Gastrocnemius medialis (tissue), 4 donors: ENCODE measurements at regions not wholly inside any gene's neighbourhood (a gene's known extent, or its start where the extent isn't known, plus 50 kb on each side); places are given as distances from the start of the nearest gene placed in this dataset.
A peak's percentile ranks its signal among the peaks of the same experiment; 100 is the strongest.
"Not testable (repeated sequence)": the region's sequence is repeated elsewhere in the genome, so short reads cannot be mapped to it uniquely, and the experiment has no call there.

Source experiments
- ATAC-seq, 2 donors: fragments of 150-250 bp; one replicate each; pipeline ENCODE4 v1.9.1; 2016
- DNase-seq, 2 donors: peaks; one replicate each; pipeline ENCODE4 v3.0.0-alpha.2; 2019
- H3K27ac ChIP-seq, 4 donors: fragments of 200-600 bp; sonication (generic); 1 replicate in 1 of 4; 2 replicates in 3 of 4; pipeline ENCODE4 v1.5.1; 2016 to 2018; ENCODE audit warnings: mild to moderate bottlenecking in 2 of 4, moderate library complexity in 1 of 4
- H3K27me3 ChIP-seq, 3 donors: fragments of 200-600 bp; sonication (generic) in 2 of 3; 1 replicate in 1 of 3; 2 replicates in 2 of 3; pipeline versions ENCODE4 v1.5.1 to v1.6.0; 2016 to 2019; ENCODE audit warnings: mild to moderate bottlenecking in 1 of 3, moderate library complexity in 1 of 3
- H3K36me3 ChIP-seq, 2 donors: fragments of 200-600 bp; sonication (generic) in 1 of 2; one replicate each; pipeline ENCODE4 v1.5.1; 2017 to 2018
- H3K4me1 ChIP-seq, 2 donors: fragments of 200-600 bp; sonication (generic) in 1 of 2; one replicate each; pipeline ENCODE4 v1.5.1; 2016 to 2017; ENCODE audit warnings: mild to moderate bottlenecking in 2 of 2
- H3K4me3 ChIP-seq, 4 donors: fragments of 200-600 bp; sonication (generic) in 3 of 4; 1 replicate in 1 of 4; 2 replicates in 3 of 4; pipeline ENCODE4 v1.5.1; 2016 to 2019; ENCODE audit warnings: mild to moderate bottlenecking in 2 of 4
- H3K9me3 ChIP-seq, 3 donors: fragments of 200-600 bp; sonication (generic) in 2 of 3; 1 replicate in 1 of 3; 2 replicates in 2 of 3; pipeline ENCODE4 v1.5.1; 2016 to 2019
- CTCF ChIP-seq, 5 experiments: fragments of 450-650 bp in 3 of 5; fragments of 200-600 bp in 2 of 5; sonication (generic) in 2 of 5; IDR thresholded peaks in 4 of 5; conservative IDR thresholded peaks in 1 of 5; 1 replicate in 4 of 5; 2 replicates in 1 of 5; pipeline ENCODE4 v1.5.1; 2016 to 2019; ENCODE audit warnings: antibody characterized with exemption in 5 of 5, mild to moderate bottlenecking in 3 of 5, moderate library complexity in 3 of 5
- POLR2A ChIP-seq, 2 donors: fragments of 450-650 bp; IDR thresholded peaks; one replicate each; pipeline ENCODE4 v1.6.1; 2017; ENCODE audit warnings: antibody characterized with exemption in 2 of 2, mild to moderate bottlenecking in 2 of 2, moderate library complexity in 2 of 2
- in situ Hi-C, 4 donors: fragments of 200-750 bp; cut with MboI; loops; one replicate each; pipeline versions ENCODE4 v1.15.0 to v1.8.0; 2017; ENCODE audit warnings: low sequenced_read_pairs in 4 of 4
- intact Hi-C: fragments of 100-400 bp; cut with DNase I; formaldehyde crosslinking; loops from one replicate; pipeline ENCODE4 v1.15.1; 2023; ENCODE audit warnings: low total_unique reads

GRCh38 chr1:165114022-165114888, 242.3 kb downstream of the LMX1A start:
- in situ Hi-C loops: no loop called here
- Histone ChIP-seq H3K9me3 (no peaks in the 10 kb centered on the region), H3K27me3 (peaks cover 20 to 28% (median 22%) of the 10 kb centered on the region in 3 donors), H3K4me3 (no peak overlapping the region), H3K36me3 (no peaks in the 10 kb centered on the region), H3K4me1 (no peaks in the 10 kb centered on the region), H3K27ac (no peak overlapping the region)
- intact Hi-C loops: no loop called here
- TF ChIP-seq CTCF (IDR thresholded peaks at IDR 0.05 in 4 of 5, conservative IDR thresholded peaks at IDR 0.05 in 1 of 5) (peak; percentile 33 to 73 (median 45)), POLR2A (IDR thresholded peaks at IDR 0.05) (no peak)
- no peak for ATAC-seq
- DNase-seq: no peak

- DNase-seq (no peak), ATAC-seq (no peak)
- peaks cover 8 to 13% (median 11%) of the 10 kb centered on the region in 3 donors for H3K27me3 ChIP-seq
- H3K4me1 ChIP-seq: no peaks in the 10 kb centered on the region
- H3K9me3 ChIP-seq: no peaks in the 10 kb centered on the region
- in situ Hi-C loops: no loop called here
- H3K36me3 ChIP-seq: no peaks in the 10 kb centered on the region
- H3K4me3 ChIP-seq: no peak overlapping the region
- intact Hi-C loops: no loop called here
- H3K27ac ChIP-seq: no peak overlapping the region
- no peak for TF ChIP-seq POLR2A (IDR thresholded peaks at IDR 0.05)
- no peak for TF ChIP-seq CTCF (IDR thresholded peaks at IDR 0.05 in 4 of 5, conservative IDR thresholded peaks at IDR 0.05 in 1 of 5)
Observed at GRCh38 chr1:165112260-165112659, 244.3 kb downstream of the LMX1A start.

GRCh38 chr1:165109013-165109412, 247.5 kb downstream of the LMX1A start:
- no peaks in the 10 kb centered on the region for H3K9me3 ChIP-seq
- peaks cover 0 to 10% (median 7%) of the 10 kb centered on the region in 3 donors for H3K27me3 ChIP-seq
- no peak for TF ChIP-seq POLR2A (IDR thresholded peaks at IDR 0.05)
- no peak for TF ChIP-seq CTCF (IDR thresholded peaks at IDR 0.05 in 4 of 5, conservative IDR thresholded peaks at IDR 0.05 in 1 of 5)
- no peaks in the 10 kb centered on the region for H3K4me1 ChIP-seq
- in situ Hi-C loops: no loop called here
- DNase-seq: no peak
- H3K27ac ChIP-seq: no peak overlapping the region
- intact Hi-C loops: no loop called here
- no peak for ATAC-seq
- H3K36me3 ChIP-seq: no peaks in the 10 kb centered on the region
- no peak overlapping the region for H3K4me3 ChIP-seq

- ATAC-seq, intact Hi-C loops, H3K36me3 ChIP-seq, H3K27me3 ChIP-seq, H3K4me3 ChIP-seq, in situ Hi-C loops, H3K27ac ChIP-seq, DNase-seq, H3K4me1 ChIP-seq, H3K9me3 ChIP-seq: not testable (repeated sequence)
Observed at GRCh38 chr1:165092542-165093162, 263.9 kb downstream of the LMX1A start.

GRCh38 chr1:165080253-165080896, 276.1 kb downstream of the LMX1A start:
- no peaks in the 10 kb centered on the region for H3K36me3 ChIP-seq
- H3K27ac ChIP-seq: no peak overlapping the region
- in situ Hi-C loops: no loop called here
- no peaks in the 10 kb centered on the region for H3K4me1 ChIP-seq
- TF ChIP-seq CTCF (IDR thresholded peaks at IDR 0.05 in 4 of 5, conservative IDR thresholded peaks at IDR 0.05 in 1 of 5) (no peak), POLR2A (IDR thresholded peaks at IDR 0.05) (no peak)
- H3K27me3 ChIP-seq: no peaks in the 10 kb centered on the region
- intact Hi-C loops: no loop called here
- H3K4me3 ChIP-seq: no peak overlapping the region
- DNase-seq: no peak
- ATAC-seq: no peak
- H3K9me3 ChIP-seq: no peaks in the 10 kb centered on the region
